ENCODE measurements at regions not wholly inside any gene's neighbourhood (a gene's known extent, or its start where the extent isn't known, plus 50 kb on each side); places are given as distances from the start of the nearest gene placed in this dataset.
A peak's percentile ranks its signal among the peaks of the same experiment; 100 is the strongest.
"Not testable (repeated sequence)": the region's sequence is repeated elsewhere in the genome, so short reads cannot be mapped to it uniquely, and the experiment has no call there.

GRCh38 chr1:68651115-68651514 lies 154.2 kb upstream of the DEPDC1 start:
- no peak for DNase-seq (ENCODE audit: low spot score)
- in situ Hi-C loops (cut with HindIII; ENCODE audit: low sequenced_read_pairs): no loop called here

GRCh38 chr1:68653882-68654281 lies 157.0 kb upstream of the DEPDC1 start:
- no peak for DNase-seq (ENCODE audit: low spot score)
- in situ Hi-C loops (cut with HindIII; ENCODE audit: low sequenced_read_pairs): no loop called here

GRCh38 chr1:68673771-68674170 lies 176.9 kb upstream of the DEPDC1 start:
- in situ Hi-C loops (cut with HindIII; ENCODE audit: low sequenced_read_pairs): no loop called here
- DNase-seq (ENCODE audit: low spot score): no peak

- no peak for DNase-seq (ENCODE audit: low spot score)
- in situ Hi-C loops (cut with HindIII; ENCODE audit: low sequenced_read_pairs): no loop called here
Observed at GRCh38 chr1:68675336-68675735, 178.5 kb upstream of the DEPDC1 start.

- in situ Hi-C loops (cut with HindIII; ENCODE audit: low sequenced_read_pairs): no loop called here
- DNase-seq (ENCODE audit: low spot score): no peak
Observed at GRCh38 chr1:68677684-68678351, 180.9 kb upstream of the DEPDC1 start.

GRCh38 chr1:68696221-68696620 lies 199.3 kb upstream of the DEPDC1 start:
- DNase-seq (ENCODE audit: low spot score): no peak
- in situ Hi-C loops (cut with HindIII; ENCODE audit: low sequenced_read_pairs): no loop called here

- in situ Hi-C loops (cut with HindIII; ENCODE audit: low sequenced_read_pairs): no loop called here
- DNase-seq (ENCODE audit: low spot score): no peak
Observed at GRCh38 chr1:68703921-68704354, 207.1 kb upstream of the DEPDC1 start.

- in situ Hi-C loops (cut with HindIII; ENCODE audit: low sequenced_read_pairs): no loop called here
Observed at GRCh38 chr1:68704800-68705443, 208.0 kb upstream of the DEPDC1 start.

GRCh38 chr1:68705466-68705865 lies 208.6 kb upstream of the DEPDC1 start:
- in situ Hi-C loops (cut with HindIII; ENCODE audit: low sequenced_read_pairs): no loop called here
- no peak for DNase-seq (ENCODE audit: low spot score)

More at GRCh38 chr1:68704800-68705443, 208.0 kb upstream of the DEPDC1 start:
- DNase-seq (ENCODE audit: low spot score): no peak

- in situ Hi-C loops (cut with HindIII; ENCODE audit: low sequenced_read_pairs): no loop called here
- DNase-seq (ENCODE audit: low spot score): no peak
Observed at GRCh38 chr1:68706639-68707317, 209.9 kb upstream of the DEPDC1 start.

- DNase-seq (ENCODE audit: low spot score): no peak
- in situ Hi-C loops (cut with HindIII; ENCODE audit: low sequenced_read_pairs): no loop called here
Observed at GRCh38 chr1:68717330-68717729, 220.4 kb upstream of the DEPDC1 start.

GRCh38 chr1:68720476-68720875 lies 223.6 kb upstream of the DEPDC1 start:
- in situ Hi-C loops (cut with HindIII; ENCODE audit: low sequenced_read_pairs): no loop called here
- DNase-seq (ENCODE audit: low spot score): no peak

GRCh38 chr1:68723791-68724190 lies 226.9 kb upstream of the DEPDC1 start:
- in situ Hi-C loops (cut with HindIII; ENCODE audit: low sequenced_read_pairs): no loop called here
- DNase-seq (ENCODE audit: low spot score): no peak

GRCh38 chr1:68725001-68725752 lies 228.3 kb upstream of the DEPDC1 start:
- in situ Hi-C loops (cut with HindIII; ENCODE audit: low sequenced_read_pairs): no loop called here
- DNase-seq (ENCODE audit: low spot score): peak; percentile 4

- in situ Hi-C loops (cut with HindIII; ENCODE audit: low sequenced_read_pairs); DNase-seq (ENCODE audit: low spot score): not testable (repeated sequence)
Observed at GRCh38 chr1:68739486-68739885, 242.6 kb upstream of the DEPDC1 start.

- in situ Hi-C loops (cut with HindIII; ENCODE audit: low sequenced_read_pairs): no loop called here
- DNase-seq (ENCODE audit: low spot score): peak; percentile 2
Observed at GRCh38 chr1:68745011-68745410, 248.1 kb upstream of the DEPDC1 start.

- in situ Hi-C loops (cut with HindIII; ENCODE audit: low sequenced_read_pairs): no loop called here
Observed at GRCh38 chr1:68745451-68745850, 248.6 kb upstream of the DEPDC1 start.

GRCh38 chr1:68746378-68746777 lies 249.5 kb upstream of the DEPDC1 start:
- in situ Hi-C loops (cut with HindIII; ENCODE audit: low sequenced_read_pairs): no loop called here
- no peak for DNase-seq (ENCODE audit: low spot score)

More at GRCh38 chr1:68745451-68745850, 248.6 kb upstream of the DEPDC1 start:
- DNase-seq (ENCODE audit: low spot score): peak; percentile 30

- in situ Hi-C loops (cut with HindIII; ENCODE audit: low sequenced_read_pairs): no loop called here
Observed at GRCh38 chr1:68751723-68752122, 254.8 kb upstream of the DEPDC1 start.

More at GRCh38 chr1:68751723-68752122, 254.8 kb upstream of the DEPDC1 start:
- DNase-seq (ENCODE audit: low spot score): no peak
